ENCODE measurements at regions not wholly inside any gene's neighbourhood (a gene's known extent, or its start where the extent isn't known, plus 50 kb on each side); places are given as distances from the start of the nearest gene placed in this dataset.
A peak's percentile ranks its signal among the peaks of the same experiment; 100 is the strongest.

- H4K20me1 ChIP-seq (ENCODE audit: insufficient read depth), result no peaks in the 10 kb centered on the region
- H3K4me2 ChIP-seq, result no peak overlapping the region
- ChIA-PET POLR2A (ENCODE audit: unreplicated experiment) (no interaction called here), CTCF (no interaction called here)
- intact Hi-C loops (cut with micrococcal nuclease; ENCODE audit: unreplicated experiment), result no loop called here
- H2AFZ ChIP-seq, result no peak overlapping the region
- peaks cover 5% of the 10 kb centered on the region; the same call in 1 of the 2 replicates for H3K9me3 ChIP-seq (ENCODE audit: insufficient read depth, low read depth)
- H3K27me3 ChIP-seq (ENCODE audit: insufficient read depth, low read depth), result peaks cover 84% of the 10 kb centered on the region
- H3K36me3 ChIP-seq (ENCODE audit: low read depth), result no peaks in the 10 kb centered on the region
- DNase-seq, result no peak
- no peaks in the 10 kb centered on the region for H3F3A ChIP-seq (ENCODE audit: insufficient read depth, low read depth)
- TF ChIP-seq EZH2 (IDR thresholded peaks at IDR 0.05; ENCODE audit: low read depth) (no peak), CTCF (conservative IDR thresholded peaks at IDR 0.05) (no peak)
- H3K4me3 ChIP-seq, result no peak overlapping the region
- H3K9me2 ChIP-seq (ENCODE audit: insufficient read depth), result no peaks in the 10 kb centered on the region
- H3K27ac ChIP-seq, result no peak overlapping the region
- no peaks in the 10 kb centered on the region for H3K79me2 ChIP-seq (ENCODE audit: low read depth)
- BruUV-seq (replicated peaks), result no TSS peak
- H3K4me1 ChIP-seq (replicated peaks; ENCODE audit: insufficient read depth), result no peaks in the 10 kb centered on the region
These were observed 120.2 kb downstream of the TSN start for GRCh38 chr2:121875585-121876185.

GRCh38 chr2:121877366-121877765 is 121.9 kb downstream of the TSN start:
- Histone ChIP-seq H3K9me2 (ENCODE audit: insufficient read depth) (no peaks in the 10 kb centered on the region), H3K4me1 (replicated peaks; ENCODE audit: insufficient read depth) (no peaks in the 10 kb centered on the region), H3K36me3 (ENCODE audit: low read depth) (no peaks in the 10 kb centered on the region), H3K9me3 (ENCODE audit: insufficient read depth, low read depth) (peaks cover 5% of the 10 kb centered on the region; the same call in 1 of the 2 replicates), H3K4me2 (no peak overlapping the region), H3K27ac (no peak overlapping the region), H3K79me2 (ENCODE audit: low read depth) (no peaks in the 10 kb centered on the region), H3F3A (ENCODE audit: insufficient read depth, low read depth) (no peaks in the 10 kb centered on the region), H3K27me3 (ENCODE audit: insufficient read depth, low read depth) (peaks cover 70% of the 10 kb centered on the region), H2AFZ (no peak overlapping the region), H3K4me3 (no peak overlapping the region), H4K20me1 (ENCODE audit: insufficient read depth) (no peaks in the 10 kb centered on the region)
- CTCF ChIA-PET, result no interaction called here
- POLR2A ChIA-PET (ENCODE audit: unreplicated experiment), result no interaction called here
- DNase-seq, result no peak
- no TSS peak for BruUV-seq (replicated peaks)
- intact Hi-C loops (cut with micrococcal nuclease; ENCODE audit: unreplicated experiment), result no loop called here
- TF ChIP-seq CTCF (conservative IDR thresholded peaks at IDR 0.05) (no peak), EZH2 (IDR thresholded peaks at IDR 0.05; ENCODE audit: low read depth) (no peak)

DNA sequence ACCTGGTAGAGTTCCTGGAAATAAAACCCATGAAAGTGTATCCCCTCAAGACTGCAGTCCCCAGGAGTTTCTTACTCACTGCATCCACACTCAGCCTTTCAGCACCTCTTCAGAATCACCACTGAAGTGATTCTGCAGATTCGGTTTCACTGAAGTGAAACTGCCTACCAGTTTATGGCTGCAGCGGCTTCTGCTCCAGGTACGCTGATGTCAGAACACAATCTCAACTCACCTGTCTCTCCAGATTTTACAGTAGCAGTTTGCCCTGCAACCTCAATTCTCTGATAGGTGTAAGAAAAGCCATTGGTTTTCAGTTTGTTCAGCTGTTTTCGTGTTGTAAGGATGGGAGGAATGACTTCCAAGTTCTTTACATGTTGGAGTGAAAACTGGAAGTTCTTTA is 124.8 kb downstream of the TSN start:
- peaks cover 5% of the 10 kb centered on the region; the same call in 1 of the 2 replicates for H3K9me3 ChIP-seq (ENCODE audit: insufficient read depth, low read depth)
- H3K36me3 ChIP-seq (ENCODE audit: low read depth), result no peaks in the 10 kb centered on the region
- no peaks in the 10 kb centered on the region for H3K4me1 ChIP-seq (replicated peaks; ENCODE audit: insufficient read depth)
- H3K27ac ChIP-seq, result no peak overlapping the region
- ChIA-PET CTCF (no interaction called here), POLR2A (ENCODE audit: unreplicated experiment) (no interaction called here)
- intact Hi-C loops (cut with micrococcal nuclease; ENCODE audit: unreplicated experiment), result no loop called here
- H4K20me1 ChIP-seq (ENCODE audit: insufficient read depth), result no peaks in the 10 kb centered on the region
- peaks cover 69% of the 10 kb centered on the region for H3K27me3 ChIP-seq (ENCODE audit: insufficient read depth, low read depth)
- H3K4me3 ChIP-seq, result no peak overlapping the region
- TF ChIP-seq EZH2 (IDR thresholded peaks at IDR 0.05; ENCODE audit: low read depth) (no peak), CTCF (conservative IDR thresholded peaks at IDR 0.05) (no peak)
- H3F3A ChIP-seq (ENCODE audit: insufficient read depth, low read depth), result no peaks in the 10 kb centered on the region
- no peak overlapping the region for H3K4me2 ChIP-seq
- BruUV-seq (replicated peaks), result no TSS peak
- no peaks in the 10 kb centered on the region for H3K9me2 ChIP-seq (ENCODE audit: insufficient read depth)
- H2AFZ ChIP-seq, result no peak overlapping the region
- DNase-seq, result peak in 1 of 2 experiments; percentile 10
- no peaks in the 10 kb centered on the region for H3K79me2 ChIP-seq (ENCODE audit: low read depth)

All from PC-9 (cell line).